H9 (cell line): ENCODE measurements at regions not wholly inside any gene's neighbourhood (a gene's known extent, or its start where the extent isn't known, plus 50 kb on each side); places are given as distances from the start of the nearest gene placed in this dataset.

Source experiments
- DNase-seq: peaks from one replicate; pipeline ENCODE4 v3.0.0-alpha.2; 2017
- H2AFZ ChIP-seq: one replicate; pipeline ENCODE4 v1.6.1; 2013; ENCODE audit warnings: mild to moderate bottlenecking, low read length, control low read depth, moderate library complexity
- H2AK5ac ChIP-seq: 2 replicates; pipeline ENCODE4 v1.6.1; 2013; ENCODE audit warnings: low read length, control low read depth, mixed read lengths; ENCODE audit not compliant: insufficient read length
- H2BK120ac ChIP-seq: one replicate; pipeline ENCODE4 v1.6.1; 2013; ENCODE audit warnings: low read depth, mild to moderate bottlenecking, low read length, control low read depth, inconsistent platforms; ENCODE audit not compliant: poor library complexity, severe bottlenecking
- H2BK12ac ChIP-seq: 2 replicates; pipeline ENCODE4 v1.6.1; 2013; ENCODE audit warnings: low read length, control low read depth, mixed read lengths, low read depth; ENCODE audit not compliant: insufficient read length
- H2BK15ac ChIP-seq: 2 replicates; pipeline ENCODE4 v1.6.1; 2013; ENCODE audit warnings: low read depth, low read length, control low read depth
- H2BK20ac ChIP-seq: one replicate; pipeline ENCODE4 v1.6.1; 2013; ENCODE audit warnings: low read depth, mild to moderate bottlenecking, low read length, control low read depth, inconsistent platforms; ENCODE audit not compliant: poor library complexity, severe bottlenecking
- H2BK5ac ChIP-seq: 2 replicates; pipeline ENCODE4 v1.6.1; 2013; ENCODE audit warnings: low read length, control low read depth, mixed read lengths; ENCODE audit not compliant: insufficient read length
- H3K14ac ChIP-seq: 2 replicates; pipeline ENCODE4 v1.6.1; 2013; ENCODE audit warnings: low read length, control low read depth; ENCODE audit not compliant: insufficient read depth
- H3K18ac ChIP-seq: 2 replicates; pipeline ENCODE4 v1.6.1; 2013; ENCODE audit warnings: low read depth, mild to moderate bottlenecking, mixed read lengths, low read length, control low read depth; ENCODE audit not compliant: insufficient read length
- H3K23ac ChIP-seq: 2 replicates; pipeline ENCODE4 v1.6.1; 2013; ENCODE audit warnings: low read length, control low read depth, mixed read lengths, low read depth; ENCODE audit not compliant: insufficient read length
- H3K23me2 ChIP-seq: 2 replicates; pipeline ENCODE4 v1.6.1; 2013; ENCODE audit warnings: low read depth, mild to moderate bottlenecking, mixed read lengths, low read length, control low read depth; ENCODE audit not compliant: insufficient read length, poor library complexity, severe bottlenecking
- H3K27ac ChIP-seq: 2 replicates; pipeline ENCODE4 v1.5.1; 2013; ENCODE audit warnings: low read length, control low read depth, mixed read lengths, low read depth; ENCODE audit not compliant: insufficient read length
- H3K27me3 ChIP-seq: 2 replicates; pipeline ENCODE4 v1.6.1; 2013; ENCODE audit warnings: low read length, control low read depth, inconsistent platforms; ENCODE audit not compliant: insufficient read depth
- H3K4ac ChIP-seq: 2 replicates; pipeline ENCODE4 v1.6.1; 2013; ENCODE audit warnings: low read depth, mild to moderate bottlenecking, control low read depth, inconsistent platforms, low read length, moderate library complexity
- H3K4me1 ChIP-seq: 2 replicates; pipeline ENCODE4 v1.6.1; 2013; ENCODE audit warnings: low read length, control low read depth, inconsistent platforms; ENCODE audit not compliant: insufficient read depth
- H3K4me2 ChIP-seq: 2 replicates; pipeline ENCODE4 v1.6.1; 2013; ENCODE audit warnings: low read length, control low read depth, mixed read lengths; ENCODE audit not compliant: insufficient read length, insufficient read depth
- H3K56ac ChIP-seq: 2 replicates; pipeline ENCODE4 v1.6.1; 2013; ENCODE audit warnings: low read depth, mild to moderate bottlenecking, mixed read lengths, low read length, control low read depth; ENCODE audit not compliant: insufficient read length
- H3K79me1 ChIP-seq: 2 replicates; pipeline ENCODE4 v1.6.1; 2013; ENCODE audit warnings: low read depth, mild to moderate bottlenecking, moderate library complexity, low read length, control low read depth, inconsistent platforms; ENCODE audit not compliant: insufficient read depth, poor library complexity, severe bottlenecking
- H3K79me2 ChIP-seq: 2 replicates; pipeline ENCODE4 v1.6.1; 2013; ENCODE audit warnings: low read length, control low read depth, inconsistent platforms; ENCODE audit not compliant: insufficient read depth
- H3K9ac ChIP-seq: 2 replicates; pipeline ENCODE4 v1.6.1; 2013; ENCODE audit warnings: low read length, control low read depth, mixed read lengths; ENCODE audit not compliant: insufficient read length; ENCODE audit errors: extremely low read depth
- H3K9me3 ChIP-seq: one replicate; pipeline ENCODE4 v1.6.1; 2013; ENCODE audit warnings: low read depth, low read length, inconsistent platforms; ENCODE audit not compliant: control insufficient read depth
- H3T11ph ChIP-seq: one replicate; pipeline ENCODE4 v1.6.1; 2013; ENCODE audit warnings: mild to moderate bottlenecking, low read length, control low read depth, inconsistent platforms
- H4K20me1 ChIP-seq: one replicate; pipeline ENCODE4 v1.6.1; 2013; ENCODE audit not compliant: control insufficient read depth, insufficient read length, insufficient read depth
- H4K5ac ChIP-seq: 2 replicates; pipeline ENCODE4 v1.6.1; 2013; ENCODE audit warnings: low read depth, mild to moderate bottlenecking, mixed read lengths, low read length, control low read depth; ENCODE audit not compliant: insufficient read length
- H4K8ac ChIP-seq: replicated peaks from 2 replicates; pipeline ENCODE4 v1.6.1; 2013; ENCODE audit warnings: low read length, control low read depth, mixed read lengths, low read depth; ENCODE audit not compliant: insufficient read length
- H4K91ac ChIP-seq: 2 replicates; pipeline ENCODE4 v1.6.1; 2013; ENCODE audit warnings: low read depth, mild to moderate bottlenecking, moderate library complexity, mixed read lengths, low read length, control low read depth; ENCODE audit not compliant: insufficient read length
- H3K27ac Mint-ChIP-seq, 3 experiments: 2 replicates in 2 of 3; 3 replicates in 1 of 3; pipeline ENCODE4 v1.8.0; 2020 to 2021; ENCODE audit warnings: mixed read lengths in 3 of 3, mild to moderate bottlenecking in 1 of 3, moderate library complexity in 1 of 3
- H3K27me3 Mint-ChIP-seq: 2 replicates; pipeline ENCODE4 v1.8.0; 2021; ENCODE audit warnings: low read depth, mild to moderate bottlenecking, moderate library complexity, mixed read lengths
- H3K36me3 Mint-ChIP-seq, 3 experiments: 2 replicates in 2 of 3; 3 replicates in 1 of 3; pipeline ENCODE4 v1.8.0; 2020 to 2021; ENCODE audit warnings: low read depth in 3 of 3, mixed read lengths in 3 of 3; ENCODE audit not compliant: insufficient read depth in 1 of 3
- H3K4me1 Mint-ChIP-seq, 2 experiments: 2 replicates each; pipeline ENCODE4 v1.8.0; 2020; ENCODE audit warnings: mixed read lengths in 2 of 2
- H3K4me3 Mint-ChIP-seq, 2 experiments: 2 replicates in 1 of 2; 3 replicates in 1 of 2; pipeline ENCODE4 v1.8.0; 2020 to 2021; ENCODE audit warnings: mild to moderate bottlenecking in 2 of 2, mixed read lengths in 2 of 2, moderate library complexity in 1 of 2
- H3K9me3 Mint-ChIP-seq, 2 experiments: 2 replicates in 1 of 2; 3 replicates in 1 of 2; pipeline ENCODE4 v1.8.0; 2020; ENCODE audit warnings: mild to moderate bottlenecking in 2 of 2, mixed read lengths in 2 of 2, moderate library complexity in 1 of 2
- whole genome bisulfite sequencing: extraction: QIAGEN DNeasy Blood & Tissue Kit; methylation state at CpG from one replicate; pipeline ENCODE4 v1.1.7; 2013; ENCODE audit warnings: missing lambda C conversion rate, low lambda C conversion rate, mixed read lengths; ENCODE audit not compliant: insufficient read length; ENCODE audit errors: extremely low coverage; 5-methylcytosine and 5-hydroxymethylcytosine counted together
- TF ChIP-seq, protein P1 (sequence below): fragments of 200-600 bp; sonication (generic); conservative IDR thresholded peaks from 3 replicates; pipeline ENCODE4 v1.8.0; 2021; ENCODE audit warnings: antibody characterized with exemption, mild to moderate bottlenecking

DNA sequence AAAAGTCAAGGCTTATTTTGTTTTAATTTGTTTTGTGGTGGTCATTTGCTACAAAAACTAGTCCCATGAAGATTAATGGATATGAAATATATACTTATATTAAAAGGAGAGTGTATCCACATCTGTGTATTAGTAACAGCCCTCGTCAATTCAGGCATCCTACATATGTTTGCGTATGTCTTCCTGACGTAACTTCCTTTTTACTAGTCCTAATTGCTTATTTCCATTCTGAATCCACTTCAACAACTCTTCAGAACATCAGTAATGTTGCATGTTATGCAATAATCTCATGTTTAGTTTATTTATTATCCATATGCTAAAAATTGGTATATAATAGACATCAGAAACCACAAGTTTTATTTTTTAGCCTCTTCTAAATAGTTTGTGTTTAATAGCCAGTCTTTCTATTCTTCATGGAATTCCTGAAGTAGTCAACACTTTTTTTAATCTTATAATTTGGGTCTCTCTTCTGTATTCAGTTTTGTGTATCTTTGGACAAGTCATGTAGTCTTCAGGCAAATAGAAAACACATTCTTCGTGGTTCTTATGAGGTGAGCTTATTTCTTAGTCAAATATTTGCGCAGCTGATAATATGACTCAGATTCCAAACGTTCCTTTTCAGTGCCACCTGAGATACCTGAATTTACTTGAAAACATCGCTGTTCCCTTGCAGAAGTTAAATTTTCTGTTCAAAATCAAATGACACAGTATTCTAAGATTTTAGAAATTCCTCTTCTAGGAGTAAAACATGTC, 268.6 kb downstream of the CCDC59 start:
- H3K9me3 Mint-ChIP-seq = peaks cover 2 to 3% of the 10 kb centered on the region in 2 experiments; a peak in 3 of 5 replicates
- no peak overlapping the region for H2BK20ac ChIP-seq
- H3K27ac Mint-ChIP-seq = no peak overlapping the region
- no peak overlapping the region for H2AFZ ChIP-seq
- no CpG with 5 or more reads among the region's 7 CpGs for WGBS
- H3K56ac ChIP-seq = no peak overlapping the region
- H3K36me3 Mint-ChIP-seq = no peaks in the 10 kb centered on the region
- no peaks in the 10 kb centered on the region; the same call in 1 of the 2 replicates for H3K27me3 Mint-ChIP-seq
- H4K20me1 ChIP-seq = no peaks in the 10 kb centered on the region
- no peak overlapping the region for H2AK5ac ChIP-seq
- TF ChIP-seq, protein P1, sequence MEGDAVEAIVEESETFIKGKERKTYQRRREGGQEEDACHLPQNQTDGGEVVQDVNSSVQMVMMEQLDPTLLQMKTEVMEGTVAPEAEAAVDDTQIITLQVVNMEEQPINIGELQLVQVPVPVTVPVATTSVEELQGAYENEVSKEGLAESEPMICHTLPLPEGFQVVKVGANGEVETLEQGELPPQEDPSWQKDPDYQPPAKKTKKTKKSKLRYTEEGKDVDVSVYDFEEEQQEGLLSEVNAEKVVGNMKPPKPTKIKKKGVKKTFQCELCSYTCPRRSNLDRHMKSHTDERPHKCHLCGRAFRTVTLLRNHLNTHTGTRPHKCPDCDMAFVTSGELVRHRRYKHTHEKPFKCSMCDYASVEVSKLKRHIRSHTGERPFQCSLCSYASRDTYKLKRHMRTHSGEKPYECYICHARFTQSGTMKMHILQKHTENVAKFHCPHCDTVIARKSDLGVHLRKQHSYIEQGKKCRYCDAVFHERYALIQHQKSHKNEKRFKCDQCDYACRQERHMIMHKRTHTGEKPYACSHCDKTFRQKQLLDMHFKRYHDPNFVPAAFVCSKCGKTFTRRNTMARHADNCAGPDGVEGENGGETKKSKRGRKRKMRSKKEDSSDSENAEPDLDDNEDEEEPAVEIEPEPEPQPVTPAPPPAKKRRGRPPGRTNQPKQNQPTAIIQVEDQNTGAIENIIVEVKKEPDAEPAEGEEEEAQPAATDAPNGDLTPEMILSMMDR = no peak
- no peak for DNase-seq
- H2BK5ac ChIP-seq = no peak overlapping the region
- no peaks in the 10 kb centered on the region for H3K27me3 ChIP-seq
- H4K5ac ChIP-seq = no peak overlapping the region
- H2BK15ac ChIP-seq = no peak overlapping the region
- H3K79me1 ChIP-seq = no peaks in the 10 kb centered on the region
- no peaks in the 10 kb centered on the region for H3K4me1 ChIP-seq
- no peak overlapping the region for H3K4me2 ChIP-seq
- no peak overlapping the region for H2BK12ac ChIP-seq
- H2BK120ac ChIP-seq = no peak overlapping the region
- H3K27ac ChIP-seq = no peak overlapping the region
- no peak overlapping the region for H3K23ac ChIP-seq
- H3K4me3 Mint-ChIP-seq = no peak overlapping the region
- no peak overlapping the region for H4K8ac ChIP-seq
- H3K4ac ChIP-seq = no peak overlapping the region
- no peak overlapping the region for H3K18ac ChIP-seq
- H3K23me2 ChIP-seq = no peaks in the 10 kb centered on the region
- H3K79me2 ChIP-seq = no peaks in the 10 kb centered on the region
- H3K9ac ChIP-seq = no peak overlapping the region
- H3K9me3 ChIP-seq = no peaks in the 10 kb centered on the region
- no peaks in the 10 kb centered on the region for H3K4me1 Mint-ChIP-seq
- H3K14ac ChIP-seq = no peak overlapping the region
- no peak overlapping the region for H3T11ph ChIP-seq
- H4K91ac ChIP-seq = no peak overlapping the region
